Neural crest cell (in vitro differentiated cells): ENCODE measurements at regions not wholly inside any gene's neighbourhood (a gene's known extent, or its start where the extent isn't known, plus 50 kb on each side); places are given as distances from the start of the nearest gene placed in this dataset.

Experiments used
- DNase-seq: peaks from one replicate; pipeline ENCODE4 v3.0.0; 2021; ENCODE audit warnings: low read depth, mixed read lengths, low spot score
- H3K27ac Mint-ChIP-seq: one replicate; pipeline ENCODE4 v1.8.0; 2021; ENCODE audit warnings: mild to moderate bottlenecking, mixed read lengths; ENCODE audit not compliant: unreplicated experiment
- H3K27me3 Mint-ChIP-seq: 2 replicates; pipeline ENCODE4 v1.8.0; 2021; ENCODE audit warnings: low read depth, mild to moderate bottlenecking, mixed read lengths
- H3K36me3 Mint-ChIP-seq: 2 replicates; pipeline ENCODE4 v1.8.0; 2021; ENCODE audit warnings: low read depth, mild to moderate bottlenecking, mixed read lengths
- H3K4me1 Mint-ChIP-seq: 2 replicates; pipeline ENCODE4 v1.8.0; 2021; ENCODE audit warnings: mixed read lengths
- H3K4me3 Mint-ChIP-seq: one replicate; pipeline ENCODE4 v1.8.0; 2021; ENCODE audit warnings: mild to moderate bottlenecking, mixed read lengths
- H3K9me3 Mint-ChIP-seq: 2 replicates; pipeline ENCODE4 v1.8.0; 2021; ENCODE audit warnings: mixed read lengths
- TF ChIP-seq, protein P1 (sequence below): fragments of 200-600 bp; sonication (generic); conservative IDR thresholded peaks from 2 replicates; pipeline ENCODE4 v1.5.0; 2021; ENCODE audit warnings: antibody characterized with exemption, mild to moderate bottlenecking

GRCh38 chr6:145286916-145287315 is 448.4 kb downstream of the EPM2A start:
- Mint-ChIP-seq H3K4me3 (no peak overlapping the region), H3K27me3 (no peaks in the 10 kb centered on the region), H3K27ac (no peak overlapping the region)

DNA sequence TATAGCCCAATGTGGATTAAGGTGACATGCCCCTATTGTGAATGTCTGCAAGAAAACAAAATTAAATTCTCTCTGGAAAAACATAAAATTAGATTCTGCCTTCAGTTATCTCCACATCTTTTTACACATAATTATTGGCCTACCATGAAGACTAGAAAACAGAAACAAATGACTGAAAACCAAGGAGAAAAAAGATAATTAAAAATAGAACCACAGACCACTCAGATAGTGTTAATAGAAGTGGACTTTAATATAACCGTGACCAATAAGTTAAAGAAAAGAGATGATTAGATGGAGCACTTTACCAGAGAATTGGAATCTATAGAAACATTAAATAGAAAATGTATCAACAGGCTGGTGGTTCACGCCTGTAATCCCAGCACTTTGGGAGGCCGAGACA is 445.7 kb downstream of the EPM2A start:
- TF ChIP-seq, protein P1, sequence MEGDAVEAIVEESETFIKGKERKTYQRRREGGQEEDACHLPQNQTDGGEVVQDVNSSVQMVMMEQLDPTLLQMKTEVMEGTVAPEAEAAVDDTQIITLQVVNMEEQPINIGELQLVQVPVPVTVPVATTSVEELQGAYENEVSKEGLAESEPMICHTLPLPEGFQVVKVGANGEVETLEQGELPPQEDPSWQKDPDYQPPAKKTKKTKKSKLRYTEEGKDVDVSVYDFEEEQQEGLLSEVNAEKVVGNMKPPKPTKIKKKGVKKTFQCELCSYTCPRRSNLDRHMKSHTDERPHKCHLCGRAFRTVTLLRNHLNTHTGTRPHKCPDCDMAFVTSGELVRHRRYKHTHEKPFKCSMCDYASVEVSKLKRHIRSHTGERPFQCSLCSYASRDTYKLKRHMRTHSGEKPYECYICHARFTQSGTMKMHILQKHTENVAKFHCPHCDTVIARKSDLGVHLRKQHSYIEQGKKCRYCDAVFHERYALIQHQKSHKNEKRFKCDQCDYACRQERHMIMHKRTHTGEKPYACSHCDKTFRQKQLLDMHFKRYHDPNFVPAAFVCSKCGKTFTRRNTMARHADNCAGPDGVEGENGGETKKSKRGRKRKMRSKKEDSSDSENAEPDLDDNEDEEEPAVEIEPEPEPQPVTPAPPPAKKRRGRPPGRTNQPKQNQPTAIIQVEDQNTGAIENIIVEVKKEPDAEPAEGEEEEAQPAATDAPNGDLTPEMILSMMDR, result no peak

More at GRCh38 chr6:145286916-145287315, 448.4 kb downstream of the EPM2A start:
- Mint-ChIP-seq H3K4me1 (peaks cover 4% of the 10 kb centered on the region), H3K36me3 (no peaks in the 10 kb centered on the region), H3K9me3 (peaks cover 5% of the 10 kb centered on the region)
- no peak for DNase-seq
- TF ChIP-seq, protein P1, result no peak

GRCh38 chr6:145290122-145290521 is 445.2 kb downstream of the EPM2A start:
- Mint-ChIP-seq H3K4me1 (no peaks in the 10 kb centered on the region), H3K4me3 (no peak overlapping the region), H3K27ac (no peak overlapping the region), H3K27me3 (no peaks in the 10 kb centered on the region), H3K36me3 (no peaks in the 10 kb centered on the region), H3K9me3 (peaks cover 5% of the 10 kb centered on the region)
- no peak for DNase-seq
- TF ChIP-seq, protein P1, result no peak

More for the DNA sequence above, 445.7 kb downstream of the EPM2A start:
- no peak overlapping the region for H3K4me3 Mint-ChIP-seq
- peaks cover 5% of the 10 kb centered on the region for H3K9me3 Mint-ChIP-seq
- no peak for DNase-seq
- H3K27ac Mint-ChIP-seq, result no peak overlapping the region
- H3K4me1 Mint-ChIP-seq, result no peaks in the 10 kb centered on the region
- no peaks in the 10 kb centered on the region for H3K27me3 Mint-ChIP-seq
- H3K36me3 Mint-ChIP-seq, result no peaks in the 10 kb centered on the region

GRCh38 chr6:145292066-145292465 is 443.3 kb downstream of the EPM2A start:
- Mint-ChIP-seq H3K4me1 (no peaks in the 10 kb centered on the region), H3K4me3 (no peak overlapping the region)

DNA sequence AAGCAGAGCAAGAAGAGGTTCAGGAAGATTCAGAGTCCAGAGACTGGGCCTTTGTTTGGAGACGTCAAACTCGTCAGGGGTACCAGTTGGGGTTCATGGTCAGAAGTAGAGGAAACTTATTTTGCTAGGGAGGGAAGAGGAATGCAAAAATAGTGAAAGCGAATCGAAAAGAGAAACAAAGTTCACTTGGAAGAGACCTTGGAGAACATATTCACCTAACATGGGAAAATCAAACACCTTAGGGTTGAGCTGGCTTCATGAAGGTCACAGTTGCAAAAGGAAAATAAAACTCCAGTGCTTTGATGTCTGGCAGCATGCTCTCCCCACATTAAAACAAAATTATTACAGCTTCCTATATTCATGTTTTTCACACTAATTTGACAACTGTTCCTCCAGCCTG is 440.4 kb downstream of the EPM2A start:
- TF ChIP-seq, protein P1, result no peak
- no peaks in the 10 kb centered on the region for H3K27me3 Mint-ChIP-seq
- no peaks in the 10 kb centered on the region for H3K36me3 Mint-ChIP-seq

More at GRCh38 chr6:145292066-145292465, 443.3 kb downstream of the EPM2A start:
- DNase-seq, result no peak
- TF ChIP-seq, protein P1, result no peak
- Mint-ChIP-seq H3K36me3 (no peaks in the 10 kb centered on the region), H3K27me3 (no peaks in the 10 kb centered on the region), H3K27ac (no peak overlapping the region), H3K9me3 (peaks cover 8% of the 10 kb centered on the region)

GRCh38 chr6:145295746-145296145 is 439.6 kb downstream of the EPM2A start:
- Mint-ChIP-seq H3K4me3 (no peak overlapping the region), H3K9me3 (peaks cover 8% of the 10 kb centered on the region), H3K4me1 (no peaks in the 10 kb centered on the region), H3K27ac (no peak overlapping the region), H3K27me3 (no peaks in the 10 kb centered on the region), H3K36me3 (no peaks in the 10 kb centered on the region)
- no peak for DNase-seq
- TF ChIP-seq, protein P1, result no peak

More for the DNA sequence above, 440.4 kb downstream of the EPM2A start:
- no peak overlapping the region for H3K4me3 Mint-ChIP-seq
- H3K9me3 Mint-ChIP-seq, result peaks cover 8% of the 10 kb centered on the region
- no peaks in the 10 kb centered on the region for H3K4me1 Mint-ChIP-seq
- H3K27ac Mint-ChIP-seq, result peak overlapping the region; percentile 88
- no peak for DNase-seq
